ENCODE measurements at regions not wholly inside any gene's neighbourhood (a gene's known extent, or its start where the extent isn't known, plus 50 kb on each side); places are given as distances from the start of the nearest gene placed in this dataset.
A peak's percentile ranks its signal among the peaks of the same experiment; 100 is the strongest.

DNA sequence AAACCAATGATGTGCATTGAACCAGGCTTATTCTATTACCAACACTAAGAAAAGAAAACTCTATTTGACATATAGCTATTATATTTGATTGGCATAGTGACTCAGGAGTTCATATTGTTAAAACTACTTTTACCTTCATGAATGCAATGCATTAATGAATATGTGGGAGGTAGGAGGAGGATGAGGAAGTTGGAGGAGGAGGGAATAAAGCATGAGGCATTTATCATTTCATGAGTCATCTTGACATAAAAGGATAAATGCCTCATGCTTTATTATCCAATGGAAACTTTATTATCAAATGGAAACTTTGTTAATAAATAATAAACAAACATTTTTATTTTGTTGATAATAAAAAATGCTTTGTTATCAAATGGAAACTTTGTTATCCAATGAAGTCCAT is 116.5 kb downstream of the SPRY2 start:
- TF ChIP-seq, protein P1, sequence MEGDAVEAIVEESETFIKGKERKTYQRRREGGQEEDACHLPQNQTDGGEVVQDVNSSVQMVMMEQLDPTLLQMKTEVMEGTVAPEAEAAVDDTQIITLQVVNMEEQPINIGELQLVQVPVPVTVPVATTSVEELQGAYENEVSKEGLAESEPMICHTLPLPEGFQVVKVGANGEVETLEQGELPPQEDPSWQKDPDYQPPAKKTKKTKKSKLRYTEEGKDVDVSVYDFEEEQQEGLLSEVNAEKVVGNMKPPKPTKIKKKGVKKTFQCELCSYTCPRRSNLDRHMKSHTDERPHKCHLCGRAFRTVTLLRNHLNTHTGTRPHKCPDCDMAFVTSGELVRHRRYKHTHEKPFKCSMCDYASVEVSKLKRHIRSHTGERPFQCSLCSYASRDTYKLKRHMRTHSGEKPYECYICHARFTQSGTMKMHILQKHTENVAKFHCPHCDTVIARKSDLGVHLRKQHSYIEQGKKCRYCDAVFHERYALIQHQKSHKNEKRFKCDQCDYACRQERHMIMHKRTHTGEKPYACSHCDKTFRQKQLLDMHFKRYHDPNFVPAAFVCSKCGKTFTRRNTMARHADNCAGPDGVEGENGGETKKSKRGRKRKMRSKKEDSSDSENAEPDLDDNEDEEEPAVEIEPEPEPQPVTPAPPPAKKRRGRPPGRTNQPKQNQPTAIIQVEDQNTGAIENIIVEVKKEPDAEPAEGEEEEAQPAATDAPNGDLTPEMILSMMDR (IDR thresholded peaks at IDR 0.05; ENCODE audit: low read depth, low read length): no peak
- in situ Hi-C loops (cut with HindIII; ENCODE audit: low sequenced_read_pairs): no loop called here
- H3K4me3 ChIP-seq (ENCODE audit: low read depth, low read length): no peak overlapping the region

DNA sequence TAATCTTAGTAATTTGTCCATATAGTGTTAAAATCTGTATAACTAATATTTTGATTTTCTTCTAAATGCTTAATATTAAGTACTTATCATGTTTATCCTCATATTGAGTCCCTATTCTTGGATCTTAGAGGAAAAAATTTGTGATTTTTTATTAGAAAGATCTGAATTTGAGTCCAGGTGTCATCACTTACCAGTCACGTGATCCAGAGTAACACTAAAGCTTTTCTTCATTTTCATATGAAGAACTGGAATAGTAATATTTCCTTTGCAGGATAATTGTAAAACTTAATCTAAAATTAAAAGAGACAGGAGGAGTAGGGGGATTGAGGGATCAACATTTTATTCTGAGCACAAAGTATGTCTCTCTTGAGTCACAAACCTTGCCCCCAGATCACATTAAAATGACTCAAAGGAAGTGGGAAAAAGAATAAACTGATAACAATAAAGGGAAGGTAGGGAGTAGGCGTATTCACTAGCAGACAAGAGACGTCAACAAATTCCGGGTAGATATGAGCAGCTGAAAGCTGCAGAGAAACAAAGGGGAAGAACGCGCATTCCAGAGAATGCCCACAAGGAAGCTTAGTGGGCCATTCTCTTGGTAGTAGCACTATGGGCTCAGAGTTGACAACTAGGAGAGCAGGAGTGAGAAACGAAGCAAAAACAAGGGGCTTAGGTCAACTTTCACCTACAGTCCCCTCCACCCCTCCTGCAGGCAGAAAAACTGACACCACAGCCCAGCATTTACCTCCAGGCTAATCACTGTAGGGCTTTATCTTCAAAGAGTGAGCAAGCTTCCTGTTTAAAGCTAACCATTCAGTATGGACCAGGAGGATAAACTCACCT is 123.1 kb downstream of the SPRY2 start:
- in situ Hi-C loops (cut with HindIII; ENCODE audit: low sequenced_read_pairs): no loop called here
- TF ChIP-seq, protein P1 (IDR thresholded peaks at IDR 0.05; ENCODE audit: low read depth, low read length): no peak
- DNase-seq (ENCODE audit: low read depth, low spot score): peak; percentile 71
- H3K4me3 ChIP-seq (ENCODE audit: low read depth, low read length): no peak overlapping the region

More for the DNA sequence above, 116.5 kb downstream of the SPRY2 start:
- no peak for DNase-seq (ENCODE audit: low read depth, low spot score)

DNA sequence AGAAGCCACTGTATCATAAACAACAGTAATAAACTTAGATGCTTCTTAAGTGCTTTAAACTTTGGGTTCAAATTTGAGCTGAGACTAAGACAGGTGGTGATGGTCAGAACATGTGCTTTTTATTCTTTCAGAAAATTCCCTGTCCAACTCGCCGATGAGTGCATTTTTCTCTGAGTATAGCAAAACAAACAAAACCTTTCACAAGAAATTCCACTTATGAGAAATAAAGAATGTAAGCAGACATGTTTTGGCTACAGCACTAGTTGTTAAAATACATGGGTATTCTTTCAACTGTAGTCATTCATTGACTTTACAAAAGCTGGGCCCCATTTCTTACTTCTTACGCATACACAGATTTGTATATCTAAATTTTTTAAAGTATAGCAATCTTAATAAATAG is 125.6 kb downstream of the SPRY2 start:
- TF ChIP-seq, protein P1 (IDR thresholded peaks at IDR 0.05; ENCODE audit: low read depth, low read length): no peak
- in situ Hi-C loops (cut with HindIII; ENCODE audit: low sequenced_read_pairs): no loop called here
- peak; percentile 71 for DNase-seq (ENCODE audit: low read depth, low spot score)
- no peak overlapping the region for H3K4me3 ChIP-seq (ENCODE audit: low read depth, low read length)

DNA sequence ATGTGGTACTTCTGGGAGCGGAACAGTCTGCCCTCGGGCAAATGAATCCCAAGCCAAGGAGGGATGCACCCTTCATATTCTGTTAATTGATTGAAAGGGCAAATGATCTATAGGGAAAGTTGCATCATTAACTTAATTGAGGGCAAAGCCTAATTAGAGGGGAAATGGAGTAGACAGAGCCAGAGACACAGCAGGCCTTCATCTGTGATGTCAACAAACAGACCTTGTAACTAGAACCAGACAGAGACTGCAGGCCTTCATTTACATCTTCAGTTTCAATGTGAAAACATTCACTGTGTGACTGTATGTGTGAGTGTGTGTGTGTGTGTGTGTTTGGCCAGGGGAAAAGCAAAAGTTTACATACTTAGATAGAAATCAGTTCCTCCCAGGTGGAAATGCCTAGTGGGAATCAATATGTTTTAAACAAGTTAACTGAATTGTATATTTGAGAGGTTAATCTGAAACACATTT is 126.4 kb downstream of the SPRY2 start:
- no peak overlapping the region for H3K4me3 ChIP-seq (ENCODE audit: low read depth, low read length)
- TF ChIP-seq, protein P1 (IDR thresholded peaks at IDR 0.05; ENCODE audit: low read depth, low read length): no peak
- in situ Hi-C loops (cut with HindIII; ENCODE audit: low sequenced_read_pairs): no loop called here
- peak; percentile 54 for DNase-seq (ENCODE audit: low read depth, low spot score)

DNA sequence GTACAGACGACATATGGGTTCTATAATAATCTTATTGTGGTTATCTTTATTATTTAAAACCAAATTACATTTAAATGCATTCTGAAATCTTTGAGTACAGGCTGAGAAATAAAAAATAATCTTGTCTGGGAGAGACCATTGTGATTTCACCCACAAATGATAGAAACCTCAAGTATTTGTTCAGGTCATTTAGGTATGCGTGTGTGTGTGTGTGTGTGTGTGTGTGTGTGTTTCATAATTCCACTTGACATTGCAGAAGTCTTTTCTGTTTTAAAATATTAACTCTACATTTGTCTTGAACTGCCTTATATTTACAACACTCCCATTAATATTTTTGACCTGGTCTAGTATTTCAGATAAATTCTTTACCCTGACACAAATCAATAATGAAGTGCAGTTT is 126.9 kb downstream of the SPRY2 start:
- in situ Hi-C loops (cut with HindIII; ENCODE audit: low sequenced_read_pairs): no loop called here
- H3K4me3 ChIP-seq (ENCODE audit: low read depth, low read length): no peak overlapping the region
- TF ChIP-seq, protein P1 (IDR thresholded peaks at IDR 0.05; ENCODE audit: low read depth, low read length): no peak
- DNase-seq (ENCODE audit: low read depth, low spot score): no peak

DNA sequence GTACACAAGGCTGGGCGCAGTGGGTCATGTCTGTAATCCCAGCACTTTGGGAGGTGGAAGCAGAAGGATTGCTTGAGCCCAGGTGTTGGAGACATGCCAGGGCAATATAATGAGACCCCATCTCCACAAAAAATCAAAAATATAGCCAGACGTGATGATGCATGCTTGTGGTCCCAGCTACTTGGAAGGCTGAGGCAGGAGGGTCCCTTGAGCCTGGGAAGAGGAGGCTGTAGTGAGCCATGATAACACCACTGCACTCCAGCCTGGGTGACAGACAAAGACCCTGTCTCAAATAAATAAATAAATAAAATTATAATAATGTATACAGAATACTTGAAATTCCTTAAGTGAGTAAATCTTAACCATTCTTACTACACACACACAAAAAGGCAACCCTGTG is 127.7 kb downstream of the SPRY2 start:
- H3K4me3 ChIP-seq (ENCODE audit: low read depth, low read length): no peak overlapping the region
- TF ChIP-seq, protein P1 (IDR thresholded peaks at IDR 0.05; ENCODE audit: low read depth, low read length): no peak
- in situ Hi-C loops (cut with HindIII; ENCODE audit: low sequenced_read_pairs): no loop called here
- DNase-seq (ENCODE audit: low read depth, low spot score): no peak

All from astrocyte of the spinal cord (primary cell).